ENCODE measurements at regions not wholly inside any gene's neighbourhood (a gene's known extent, or its start where the extent isn't known, plus 50 kb on each side); places are given as distances from the start of the nearest gene placed in this dataset.

GRCh38 chr6:21995318-21995717, 301.5 kb downstream of the PRL start:
- DNase-seq (no peak), ATAC-seq (ENCODE audit: low read depth) (no peak)
- no peak overlapping the region for H3K4me3 Mint-ChIP-seq
- POLR2A ChIA-PET: no interaction called here
- H3K27ac Mint-ChIP-seq: no peak overlapping the region
- H3K4me1 Mint-ChIP-seq: peaks cover 6% of the 10 kb centered on the region
- H3K36me3 Mint-ChIP-seq: no peaks in the 10 kb centered on the region
- no peaks in the 10 kb centered on the region for H3K9me3 Mint-ChIP-seq
- peaks cover 9% of the 10 kb centered on the region for H3K27me3 Mint-ChIP-seq

- H3K27me3 Mint-ChIP-seq: peaks cover 5% of the 10 kb centered on the region
- H3K4me1 Mint-ChIP-seq: peaks cover 6% of the 10 kb centered on the region
- DNase-seq (no peak), ATAC-seq (ENCODE audit: low read depth) (no peak)
- H3K4me3 Mint-ChIP-seq: no peak overlapping the region
- POLR2A ChIA-PET: no interaction called here
- H3K9me3 Mint-ChIP-seq: no peaks in the 10 kb centered on the region
- H3K27ac Mint-ChIP-seq: no peak overlapping the region
- no peaks in the 10 kb centered on the region for H3K36me3 Mint-ChIP-seq
These were observed 300.3 kb downstream of the PRL start for GRCh38 chr6:21996425-21997118.

GRCh38 chr6:21997119-21998037, 299.5 kb downstream of the PRL start:
- Mint-ChIP-seq H3K4me3 (no peak overlapping the region), H3K27me3 (peaks cover 4% of the 10 kb centered on the region), H3K36me3 (no peaks in the 10 kb centered on the region), H3K27ac (no peak overlapping the region), H3K9me3 (no peaks in the 10 kb centered on the region), H3K4me1 (peaks cover 3% of the 10 kb centered on the region)
- ATAC-seq (ENCODE audit: low read depth): no peak
- no peak for DNase-seq
- POLR2A ChIA-PET: no interaction called here

- Mint-ChIP-seq H3K9me3 (no peaks in the 10 kb centered on the region), H3K27me3 (peaks cover 4% of the 10 kb centered on the region), H3K4me3 (no peak overlapping the region), H3K27ac (no peak overlapping the region), H3K4me1 (no peaks in the 10 kb centered on the region), H3K36me3 (no peaks in the 10 kb centered on the region)
- no peak for DNase-seq
- ATAC-seq (ENCODE audit: low read depth): no peak
- POLR2A ChIA-PET: no interaction called here
These were observed 298.3 kb downstream of the PRL start for GRCh38 chr6:21998582-21998981.

- Mint-ChIP-seq H3K4me3 (no peak overlapping the region), H3K4me1 (no peaks in the 10 kb centered on the region), H3K36me3 (no peaks in the 10 kb centered on the region), H3K27me3 (peaks cover 4% of the 10 kb centered on the region), H3K9me3 (no peaks in the 10 kb centered on the region), H3K27ac (no peak overlapping the region)
- ATAC-seq (ENCODE audit: low read depth): no peak
- no peak for DNase-seq
- POLR2A ChIA-PET: no interaction called here
These were observed 297.8 kb downstream of the PRL start for GRCh38 chr6:21999012-21999528.

GRCh38 chr6:21999741-22000140, 297.1 kb downstream of the PRL start:
- H3K27me3 Mint-ChIP-seq: peaks cover 4% of the 10 kb centered on the region
- POLR2A ChIA-PET: no interaction called here
- H3K4me1 Mint-ChIP-seq: no peaks in the 10 kb centered on the region
- no peak for DNase-seq
- no peak overlapping the region for H3K27ac Mint-ChIP-seq
- H3K36me3 Mint-ChIP-seq: no peaks in the 10 kb centered on the region
- no peak overlapping the region for H3K4me3 Mint-ChIP-seq
- no peak for ATAC-seq (ENCODE audit: low read depth)
- H3K9me3 Mint-ChIP-seq: no peaks in the 10 kb centered on the region

GRCh38 chr6:22001396-22002027, 295.3 kb downstream of the PRL start:
- ATAC-seq (ENCODE audit: low read depth) (no peak), DNase-seq (no peak)
- H3K9me3 Mint-ChIP-seq: no peaks in the 10 kb centered on the region
- H3K27ac Mint-ChIP-seq: no peak overlapping the region
- POLR2A ChIA-PET: no interaction called here
- H3K4me3 Mint-ChIP-seq: no peak overlapping the region
- H3K4me1 Mint-ChIP-seq: no peaks in the 10 kb centered on the region
- H3K27me3 Mint-ChIP-seq: peaks cover 4% of the 10 kb centered on the region
- H3K36me3 Mint-ChIP-seq: no peaks in the 10 kb centered on the region

GRCh38 chr6:22003287-22003686, 293.5 kb downstream of the PRL start:
- Mint-ChIP-seq H3K27me3 (peaks cover 2% of the 10 kb centered on the region), H3K4me3 (no peak overlapping the region), H3K36me3 (no peaks in the 10 kb centered on the region), H3K27ac (no peak overlapping the region), H3K9me3 (no peaks in the 10 kb centered on the region), H3K4me1 (peaks cover 2% of the 10 kb centered on the region)
- POLR2A ChIA-PET: no interaction called here
- no peak for DNase-seq
- ATAC-seq (ENCODE audit: low read depth): no peak

GRCh38 chr6:22006795-22007194, 290.0 kb downstream of the PRL start:
- POLR2A ChIA-PET: no interaction called here
- no peak for ATAC-seq (ENCODE audit: low read depth)

GRCh38 chr6:22007469-22007868, 289.4 kb downstream of the PRL start:
- no peak for ATAC-seq (ENCODE audit: low read depth)
- H3K36me3 Mint-ChIP-seq: no peaks in the 10 kb centered on the region
- POLR2A ChIA-PET: no interaction called here

More at GRCh38 chr6:22006795-22007194, 290.0 kb downstream of the PRL start:
- H3K9me3 Mint-ChIP-seq: no peaks in the 10 kb centered on the region
- H3K4me3 Mint-ChIP-seq: no peak overlapping the region
- DNase-seq: no peak
- no peaks in the 10 kb centered on the region for H3K36me3 Mint-ChIP-seq
- H3K27me3 Mint-ChIP-seq: peaks cover 3% of the 10 kb centered on the region
- H3K4me1 Mint-ChIP-seq: peaks cover 2% of the 10 kb centered on the region
- no peak overlapping the region for H3K27ac Mint-ChIP-seq

GRCh38 chr6:22008248-22008836, 288.5 kb downstream of the PRL start:
- H3K27me3 Mint-ChIP-seq: peaks cover 3% of the 10 kb centered on the region
- no peaks in the 10 kb centered on the region for H3K9me3 Mint-ChIP-seq
- POLR2A ChIA-PET: no interaction called here
- H3K27ac Mint-ChIP-seq: no peak overlapping the region
- H3K4me1 Mint-ChIP-seq: peaks cover 2% of the 10 kb centered on the region
- ATAC-seq (ENCODE audit: low read depth) (no peak), DNase-seq (no peak)
- no peaks in the 10 kb centered on the region for H3K36me3 Mint-ChIP-seq
- no peak overlapping the region for H3K4me3 Mint-ChIP-seq

More at GRCh38 chr6:22007469-22007868, 289.4 kb downstream of the PRL start:
- Mint-ChIP-seq H3K27me3 (peaks cover 3% of the 10 kb centered on the region), H3K4me1 (peaks cover 2% of the 10 kb centered on the region), H3K27ac (no peak overlapping the region), H3K9me3 (no peaks in the 10 kb centered on the region), H3K4me3 (no peak overlapping the region)
- no peak for DNase-seq

- POLR2A ChIA-PET: no interaction called here
- peaks cover 3% of the 10 kb centered on the region for H3K27me3 Mint-ChIP-seq
- no peak overlapping the region for H3K4me3 Mint-ChIP-seq
- no peak overlapping the region for H3K27ac Mint-ChIP-seq
- ATAC-seq (ENCODE audit: low read depth): no peak
- no peaks in the 10 kb centered on the region for H3K9me3 Mint-ChIP-seq
- H3K4me1 Mint-ChIP-seq: peaks cover 2% of the 10 kb centered on the region
- no peaks in the 10 kb centered on the region for H3K36me3 Mint-ChIP-seq
- no peak for DNase-seq
These were observed 286.7 kb downstream of the PRL start for GRCh38 chr6:22010102-22010501.

GRCh38 chr6:22015216-22015615, 281.6 kb downstream of the PRL start:
- H3K36me3 Mint-ChIP-seq: no peaks in the 10 kb centered on the region
- DNase-seq (no peak), ATAC-seq (ENCODE audit: low read depth) (no peak)
- H3K4me1 Mint-ChIP-seq: no peaks in the 10 kb centered on the region
- H3K27me3 Mint-ChIP-seq: peaks cover 2% of the 10 kb centered on the region
- POLR2A ChIA-PET: no interaction called here
- H3K4me3 Mint-ChIP-seq: no peak overlapping the region
- no peaks in the 10 kb centered on the region for H3K9me3 Mint-ChIP-seq
- no peak overlapping the region for H3K27ac Mint-ChIP-seq

Measured in activated naive CD8-positive, alpha-beta T cell treated with anti-CD3 and anti-CD28 coated beads, Interleukin-2, amount 10 ng/mL, durations not matched to agents 7 days and 5 days (primary cell).